ENCODE measurements at regions not wholly inside any gene's neighbourhood (a gene's known extent, or its start where the extent isn't known, plus 50 kb on each side); places are given as distances from the start of the nearest gene placed in this dataset.

DNA sequence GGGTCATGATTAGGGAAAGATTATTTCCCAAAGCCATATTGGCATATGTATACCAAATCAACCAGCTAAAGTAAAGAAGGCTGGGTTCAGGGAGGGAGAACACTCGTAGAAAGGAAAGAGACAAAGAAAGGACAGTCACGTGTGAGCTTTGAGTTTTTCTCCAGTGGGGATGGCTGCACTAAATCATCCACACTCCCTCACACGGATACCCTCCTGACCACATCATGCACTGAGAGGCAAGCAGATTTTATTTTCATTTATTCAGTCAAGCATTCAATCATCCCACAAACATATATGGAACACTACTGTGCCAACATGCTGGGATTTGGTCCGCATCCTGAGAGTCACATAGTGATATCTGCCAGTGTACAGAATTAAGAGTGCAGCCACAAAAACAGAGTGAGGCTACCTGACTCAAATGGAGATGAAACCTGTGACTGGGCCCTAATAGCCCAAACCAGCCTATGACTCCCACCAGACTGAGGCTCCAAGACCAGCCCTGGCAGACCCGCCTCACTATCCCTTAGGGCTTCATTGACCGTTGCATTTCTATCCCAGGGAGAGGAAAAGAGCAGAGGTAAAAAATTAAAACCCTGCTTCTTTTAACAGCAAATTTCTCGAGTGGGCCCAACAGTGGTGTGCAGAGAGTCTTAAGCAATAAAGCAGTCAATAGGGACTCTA lies 155.9 kb downstream of the BARHL2 start:
- H3K4me3 ChIP-seq (ENCODE audit: insufficient read depth, low read length, poor library complexity, severe bottlenecking) = no peak overlapping the region
- no peaks in the 10 kb centered on the region for H3K79me2 ChIP-seq (ENCODE audit: insufficient read depth, low read length)
- H2AFZ ChIP-seq (ENCODE audit: low read depth, low read length, severe bottlenecking) = no peak overlapping the region
- H3K4me2 ChIP-seq (ENCODE audit: low read depth, low read length, poor library complexity, severe bottlenecking) = no peak overlapping the region
- H4K20me1 ChIP-seq (ENCODE audit: low read depth, low read length) = no peaks in the 10 kb centered on the region
- no peak overlapping the region for H3K9ac ChIP-seq (ENCODE audit: low read length)
- no peaks in the 10 kb centered on the region; the same call in 1 of the 2 replicates for H3K9me2 ChIP-seq (replicated peaks; ENCODE audit: insufficient read depth, low read length)
- H3K27ac ChIP-seq (ENCODE audit: low read depth, low read length) = no peak overlapping the region
- H3K27me3 ChIP-seq (ENCODE audit: low read length) = no peaks in the 10 kb centered on the region
- TF ChIP-seq, protein P1, sequence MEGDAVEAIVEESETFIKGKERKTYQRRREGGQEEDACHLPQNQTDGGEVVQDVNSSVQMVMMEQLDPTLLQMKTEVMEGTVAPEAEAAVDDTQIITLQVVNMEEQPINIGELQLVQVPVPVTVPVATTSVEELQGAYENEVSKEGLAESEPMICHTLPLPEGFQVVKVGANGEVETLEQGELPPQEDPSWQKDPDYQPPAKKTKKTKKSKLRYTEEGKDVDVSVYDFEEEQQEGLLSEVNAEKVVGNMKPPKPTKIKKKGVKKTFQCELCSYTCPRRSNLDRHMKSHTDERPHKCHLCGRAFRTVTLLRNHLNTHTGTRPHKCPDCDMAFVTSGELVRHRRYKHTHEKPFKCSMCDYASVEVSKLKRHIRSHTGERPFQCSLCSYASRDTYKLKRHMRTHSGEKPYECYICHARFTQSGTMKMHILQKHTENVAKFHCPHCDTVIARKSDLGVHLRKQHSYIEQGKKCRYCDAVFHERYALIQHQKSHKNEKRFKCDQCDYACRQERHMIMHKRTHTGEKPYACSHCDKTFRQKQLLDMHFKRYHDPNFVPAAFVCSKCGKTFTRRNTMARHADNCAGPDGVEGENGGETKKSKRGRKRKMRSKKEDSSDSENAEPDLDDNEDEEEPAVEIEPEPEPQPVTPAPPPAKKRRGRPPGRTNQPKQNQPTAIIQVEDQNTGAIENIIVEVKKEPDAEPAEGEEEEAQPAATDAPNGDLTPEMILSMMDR (IDR thresholded peaks at IDR 0.05; ENCODE audit: insufficient read depth, low read length, poor library complexity, severe bottlenecking) = no peak
- TF ChIP-seq EZH2phosphoT487 (conservative IDR thresholded peaks at IDR 0.05; ENCODE audit: low read length) = no peak
- H3K36me3 ChIP-seq (ENCODE audit: low read length) = no peaks in the 10 kb centered on the region
- no peaks in the 10 kb centered on the region for H3K9me3 ChIP-seq (ENCODE audit: insufficient read depth, low read length)
- no peaks in the 10 kb centered on the region for H3F3A ChIP-seq (ENCODE audit: insufficient read depth)

DNA sequence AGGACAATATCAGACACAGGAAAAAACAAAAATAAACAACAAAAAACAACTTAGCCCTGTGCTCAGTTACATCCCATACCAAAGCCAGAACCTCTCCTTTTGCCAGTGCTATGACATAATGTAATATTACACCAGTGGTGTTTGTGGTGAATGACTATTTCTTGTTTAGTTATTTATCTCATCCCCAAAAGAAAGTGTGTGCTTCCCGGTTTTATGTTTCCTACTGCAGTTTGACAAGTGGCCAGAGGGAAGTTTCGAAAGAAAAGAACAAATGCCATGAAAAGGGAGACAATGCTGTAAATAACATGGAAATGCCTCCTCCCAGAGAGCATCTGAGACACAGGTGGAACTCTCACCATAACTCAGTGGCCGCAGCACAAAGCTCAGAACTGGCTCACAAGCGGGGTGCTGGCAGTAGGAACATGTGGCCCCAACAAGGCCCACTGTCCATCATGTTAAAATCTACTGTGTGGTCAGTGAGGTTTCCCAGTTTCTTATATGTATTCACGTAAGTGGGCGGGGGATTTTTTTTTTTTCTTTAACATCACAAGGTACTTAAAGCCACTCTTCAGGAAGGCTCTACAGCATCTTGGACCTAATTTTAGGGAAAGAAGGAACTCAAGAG lies 158.2 kb downstream of the BARHL2 start:
- no peak overlapping the region for H3K4me2 ChIP-seq (ENCODE audit: low read depth, low read length, poor library complexity, severe bottlenecking)
- H3K27ac ChIP-seq (ENCODE audit: low read depth, low read length) = no peak overlapping the region

DNA sequence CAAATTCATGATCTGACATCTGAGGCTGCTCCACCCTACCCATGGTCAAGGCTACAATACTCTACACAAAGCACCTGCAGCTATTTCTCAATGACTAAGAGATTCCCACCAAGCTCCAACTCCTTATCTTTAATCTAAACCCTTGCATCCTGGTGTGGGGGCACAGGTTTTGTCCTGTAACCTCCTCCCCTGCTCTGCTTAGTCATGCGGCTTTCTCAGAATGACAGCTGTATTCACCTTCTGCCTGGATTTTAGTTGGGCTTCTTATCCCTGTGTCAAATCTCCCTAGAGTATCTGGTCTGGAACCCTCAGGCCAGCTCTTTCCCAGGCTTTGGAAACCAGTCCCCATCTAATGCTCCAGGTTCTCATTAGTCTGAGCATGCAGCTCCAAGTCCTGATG lies 159.0 kb downstream of the BARHL2 start:
- H3K27ac ChIP-seq (ENCODE audit: low read depth, low read length) = no peak overlapping the region
- no peak overlapping the region for H2AFZ ChIP-seq (ENCODE audit: low read depth, low read length, severe bottlenecking)
- H3K27me3 ChIP-seq (ENCODE audit: low read length) = no peaks in the 10 kb centered on the region
- H4K20me1 ChIP-seq (ENCODE audit: low read depth, low read length) = no peaks in the 10 kb centered on the region
- H3K9ac ChIP-seq (ENCODE audit: low read length) = no peak overlapping the region
- H3K79me2 ChIP-seq (ENCODE audit: insufficient read depth, low read length) = no peaks in the 10 kb centered on the region
- no peaks in the 10 kb centered on the region; the same call in 1 of the 2 replicates for H3K9me2 ChIP-seq (replicated peaks; ENCODE audit: insufficient read depth, low read length)
- H3K36me3 ChIP-seq (ENCODE audit: low read length) = no peaks in the 10 kb centered on the region
- no peak overlapping the region for H3K4me2 ChIP-seq (ENCODE audit: low read depth, low read length, poor library complexity, severe bottlenecking)
- no peak for TF ChIP-seq EZH2phosphoT487 (conservative IDR thresholded peaks at IDR 0.05; ENCODE audit: low read length)
- TF ChIP-seq, protein P1 (IDR thresholded peaks at IDR 0.05; ENCODE audit: insufficient read depth, low read length, poor library complexity, severe bottlenecking) = no peak
- no peaks in the 10 kb centered on the region for H3F3A ChIP-seq (ENCODE audit: insufficient read depth)
- no peak overlapping the region for H3K4me3 ChIP-seq (ENCODE audit: insufficient read depth, low read length, poor library complexity, severe bottlenecking)
- no peaks in the 10 kb centered on the region for H3K9me3 ChIP-seq (ENCODE audit: insufficient read depth, low read length)

More for the DNA sequence above, 158.2 kb downstream of the BARHL2 start:
- TF ChIP-seq, protein P1 (IDR thresholded peaks at IDR 0.05; ENCODE audit: insufficient read depth, low read length, poor library complexity, severe bottlenecking) = no peak
- no peak for TF ChIP-seq EZH2phosphoT487 (conservative IDR thresholded peaks at IDR 0.05; ENCODE audit: low read length)
- no peaks in the 10 kb centered on the region for H3K27me3 ChIP-seq (ENCODE audit: low read length)
- no peak overlapping the region for H3K4me3 ChIP-seq (ENCODE audit: insufficient read depth, low read length, poor library complexity, severe bottlenecking)
- H3K79me2 ChIP-seq (ENCODE audit: insufficient read depth, low read length) = no peaks in the 10 kb centered on the region
- H4K20me1 ChIP-seq (ENCODE audit: low read depth, low read length) = no peaks in the 10 kb centered on the region
- no peak overlapping the region for H3K9ac ChIP-seq (ENCODE audit: low read length)
- no peaks in the 10 kb centered on the region for H3F3A ChIP-seq (ENCODE audit: insufficient read depth)
- no peaks in the 10 kb centered on the region for H3K36me3 ChIP-seq (ENCODE audit: low read length)
- H3K9me3 ChIP-seq (ENCODE audit: insufficient read depth, low read length) = no peaks in the 10 kb centered on the region
- no peak overlapping the region for H2AFZ ChIP-seq (ENCODE audit: low read depth, low read length, severe bottlenecking)
- H3K9me2 ChIP-seq (replicated peaks; ENCODE audit: insufficient read depth, low read length) = no peaks in the 10 kb centered on the region; the same call in 1 of the 2 replicates

Measured in SU-DHL-6 (cell line).